ENCODE measurements at regions not wholly inside any gene's neighbourhood (a gene's known extent, or its start where the extent isn't known, plus 50 kb on each side); places are given as distances from the start of the nearest gene placed in this dataset.

- no peak for DNase-seq
Observed at GRCh38 chr9:115373000-115373709, 255.2 kb upstream of the TNC start.

GRCh38 chr9:115373710-115374045, 255.7 kb upstream of the TNC start:
- DNase-seq: no peak

- DNase-seq: no peak
Observed at GRCh38 chr9:115374724-115375268, 256.8 kb upstream of the TNC start.

- DNase-seq: no peak
Observed at GRCh38 chr9:115378241-115378640, 260.3 kb upstream of the TNC start.

- DNase-seq: no peak
Observed at GRCh38 chr9:115378758-115379157, 260.8 kb upstream of the TNC start.

- no peak for DNase-seq
Observed at GRCh38 chr9:115379719-115380118, 261.8 kb upstream of the TNC start.

- no peak for DNase-seq
Observed at GRCh38 chr9:115382865-115383264, 264.9 kb upstream of the TNC start.

GRCh38 chr9:115385383-115386122, 267.6 kb upstream of the TNC start:
- no peak for DNase-seq

GRCh38 chr9:115386963-115387770, 269.2 kb upstream of the TNC start:
- DNase-seq: no peak

GRCh38 chr9:115391168-115391825, 273.3 kb upstream of the TNC start:
- no peak for DNase-seq

GRCh38 chr9:115393976-115394775, 276.2 kb upstream of the TNC start:
- DNase-seq: no peak

GRCh38 chr9:115395511-115396021, 277.6 kb upstream of the TNC start:
- DNase-seq: peak; percentile 11

GRCh38 chr9:115396071-115396529, 278.1 kb upstream of the TNC start:
- no peak for DNase-seq

GRCh38 chr9:115397591-115398312, 279.8 kb upstream of the TNC start:
- no peak for DNase-seq

GRCh38 chr9:115398313-115398650, 280.3 kb upstream of the TNC start:
- no peak for DNase-seq

GRCh38 chr9:115398996-115399395, 281.0 kb upstream of the TNC start:
- no peak for DNase-seq

- DNase-seq: no peak
Observed at GRCh38 chr9:115400796-115401195, 282.8 kb upstream of the TNC start.

GRCh38 chr9:115401756-115402327, 283.9 kb upstream of the TNC start:
- DNase-seq: no peak

- no peak for DNase-seq
Observed at GRCh38 chr9:115403753-115404152, 285.8 kb upstream of the TNC start.

GRCh38 chr9:115404311-115404710, 286.4 kb upstream of the TNC start:
- no peak for DNase-seq

GRCh38 chr9:115411516-115411915, 293.6 kb upstream of the TNC start:
- no peak for DNase-seq

Data from NCI-H748 treated with DMSO at 0.1 percent for 48 hours (cell line).